ENCODE measurements at regions not wholly inside any gene's neighbourhood (a gene's known extent, or its start where the extent isn't known, plus 50 kb on each side); places are given as distances from the start of the nearest gene placed in this dataset.

- no peak overlapping the region for H3K4me3 ChIP-seq
- no peaks in the 10 kb centered on the region for H3K36me3 ChIP-seq
- intact Hi-C loops (cut with DNase I; ENCODE audit: low total_unique reads) = no loop called here
- no peak overlapping the region for H3K27ac ChIP-seq
- TF ChIP-seq CTCF (IDR thresholded peaks at IDR 0.05) = no peak
- TF ChIP-seq POLR2A (IDR thresholded peaks at IDR 0.05) = no peak
- no peak for TF ChIP-seq POLR2AphosphoS5 (IDR thresholded peaks at IDR 0.05)
- H3K27me3 ChIP-seq = peaks cover 0 to 30% of the 10 kb centered on the region in 2 donors
- peaks cover 3 to 4% of the 10 kb centered on the region in 2 donors for H3K9me3 ChIP-seq
- no peak for DNase-seq (ENCODE audit: low spot score in 2 of 2)
- no peaks in the 10 kb centered on the region for H3K4me1 ChIP-seq
Measured at GRCh38 chrX:39862963-39863362, 234.8 kb downstream of the BCOR start.

GRCh38 chrX:39866229-39866628, 231.5 kb downstream of the BCOR start:
- intact Hi-C loops (cut with DNase I; ENCODE audit: low total_unique reads) = no loop called here
- peaks cover 0 to 36% of the 10 kb centered on the region in 2 donors for H3K27me3 ChIP-seq
- TF ChIP-seq POLR2A (IDR thresholded peaks at IDR 0.05) (no peak), CTCF (IDR thresholded peaks at IDR 0.05) (no peak), POLR2AphosphoS5 (IDR thresholded peaks at IDR 0.05) (no peak)
- no peaks in the 10 kb centered on the region for H3K4me1 ChIP-seq
- no peak for DNase-seq (ENCODE audit: low spot score in 2 of 2)
- H3K36me3 ChIP-seq = no peaks in the 10 kb centered on the region
- H3K27ac ChIP-seq = no peak overlapping the region
- H3K9me3 ChIP-seq = peaks cover 3 to 4% of the 10 kb centered on the region in 2 donors
- no peak overlapping the region for H3K4me3 ChIP-seq

GRCh38 chrX:39869846-39870601, 227.7 kb downstream of the BCOR start:
- Histone ChIP-seq H3K36me3 (no peaks in the 10 kb centered on the region), H3K4me3 (no peak overlapping the region), H3K4me1 (no peaks in the 10 kb centered on the region), H3K9me3 (no peaks in the 10 kb centered on the region), H3K27ac (no peak overlapping the region), H3K27me3 (peaks cover 0 to 36% of the 10 kb centered on the region in 2 donors)
- TF ChIP-seq POLR2A (IDR thresholded peaks at IDR 0.05) (no peak), POLR2AphosphoS5 (IDR thresholded peaks at IDR 0.05) (no peak), CTCF (IDR thresholded peaks at IDR 0.05) (no peak)
- DNase-seq (ENCODE audit: low spot score in 2 of 2) = no peak
- intact Hi-C loops (cut with DNase I; ENCODE audit: low total_unique reads) = no loop called here

GRCh38 chrX:39871648-39872047, 226.1 kb downstream of the BCOR start:
- Histone ChIP-seq H3K9me3 (no peaks in the 10 kb centered on the region), H3K4me1 (no peaks in the 10 kb centered on the region), H3K36me3 (no peaks in the 10 kb centered on the region), H3K27me3 (peaks cover 0 to 49% of the 10 kb centered on the region in 2 donors), H3K27ac (no peak overlapping the region), H3K4me3 (no peak overlapping the region)
- no peak for TF ChIP-seq CTCF (IDR thresholded peaks at IDR 0.05)
- TF ChIP-seq POLR2AphosphoS5 (IDR thresholded peaks at IDR 0.05) = no peak
- intact Hi-C loops (cut with DNase I; ENCODE audit: low total_unique reads) = no loop called here
- no peak for DNase-seq (ENCODE audit: low spot score in 2 of 2)

- H3K36me3 ChIP-seq = no peaks in the 10 kb centered on the region
- TF ChIP-seq POLR2A (IDR thresholded peaks at IDR 0.05) (no peak), POLR2AphosphoS5 (IDR thresholded peaks at IDR 0.05) (no peak), CTCF (IDR thresholded peaks at IDR 0.05) (no peak)
- intact Hi-C loops (cut with DNase I; ENCODE audit: low total_unique reads) = no loop called here
Measured at GRCh38 chrX:39873117-39873516, 224.6 kb downstream of the BCOR start.

More at GRCh38 chrX:39873117-39873516, 224.6 kb downstream of the BCOR start:
- Histone ChIP-seq H3K27me3 (peaks cover 0 to 58% of the 10 kb centered on the region in 2 donors), H3K4me3 (no peak overlapping the region), H3K4me1 (no peaks in the 10 kb centered on the region), H3K9me3 (no peaks in the 10 kb centered on the region), H3K27ac (no peak overlapping the region)
- no peak for DNase-seq (ENCODE audit: low spot score in 2 of 2)
